GM18870 (cell line): ENCODE measurements at regions not wholly inside any gene's neighbourhood (a gene's known extent, or its start where the extent isn't known, plus 50 kb on each side); places are given as distances from the start of the nearest gene placed in this dataset.
"Not testable (repeated sequence)": the region's sequence is repeated elsewhere in the genome, so short reads cannot be mapped to it uniquely, and the experiment has no call there.

Source experiments
- ATAC-seq: cut with Tn5 transposase; IDR thresholded peaks from one replicate; pipeline ENCODE4 v1.9.1; 2021; ENCODE audit warnings: moderate library complexity; ENCODE audit not compliant: unreplicated experiment

GRCh38 chr3:95539950-95540483, 1274.4 kb upstream of the EPHA6 start:
- peak; percentile 50 for ATAC-seq

- ATAC-seq = no peak
Measured at GRCh38 chr3:95565502-95565901, 1248.9 kb upstream of the EPHA6 start.

GRCh38 chr3:95567346-95567745, 1247.0 kb upstream of the EPHA6 start:
- no peak for ATAC-seq

GRCh38 chr3:95586754-95587153, 1227.6 kb upstream of the EPHA6 start:
- ATAC-seq = no peak

DNA sequence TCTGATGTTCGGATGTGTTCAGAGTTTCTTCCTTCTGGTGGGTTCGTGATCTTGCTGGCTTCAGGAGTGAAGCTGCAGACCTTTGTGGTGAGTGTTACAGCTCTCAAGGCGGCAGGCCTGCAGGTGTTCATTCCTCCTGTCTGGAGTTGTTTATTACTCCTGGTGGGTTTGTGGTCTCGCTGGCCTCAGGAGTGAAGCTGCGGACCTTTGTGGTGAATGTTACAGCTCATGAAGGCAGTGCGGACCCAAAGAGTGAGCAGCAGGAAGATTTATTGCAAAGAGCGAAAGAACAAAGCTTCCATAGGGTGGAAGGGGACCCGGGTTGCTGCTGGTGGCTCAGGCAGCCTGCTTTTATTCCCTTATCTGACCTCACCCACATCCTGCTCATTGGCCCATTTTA, 1226.8 kb upstream of the EPHA6 start:
- not testable (repeated sequence) for ATAC-seq

DNA sequence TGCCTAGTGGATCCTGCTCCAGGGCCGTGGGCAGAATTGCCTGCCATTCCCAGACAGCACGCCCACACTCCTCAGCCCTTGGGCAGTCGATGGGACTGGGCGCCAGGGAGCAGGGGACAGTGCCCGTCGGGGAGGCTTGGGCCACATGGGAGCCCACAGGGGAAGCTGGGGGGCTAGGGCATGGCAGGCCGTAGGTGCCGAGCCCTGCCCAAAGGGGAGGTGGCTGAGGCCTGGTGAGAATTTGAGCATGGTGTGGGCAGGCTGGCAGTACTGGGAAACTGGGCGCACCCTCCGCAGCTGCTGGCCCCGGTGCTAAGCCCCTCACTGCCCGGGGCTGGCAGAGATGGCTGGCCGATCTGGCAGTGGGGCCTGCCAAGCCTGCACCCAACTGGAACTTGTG, 1225.9 kb upstream of the EPHA6 start:
- no peak for ATAC-seq

- no peak for ATAC-seq
Measured at GRCh38 chr3:95595416-95596075, 1218.8 kb upstream of the EPHA6 start.

DNA sequence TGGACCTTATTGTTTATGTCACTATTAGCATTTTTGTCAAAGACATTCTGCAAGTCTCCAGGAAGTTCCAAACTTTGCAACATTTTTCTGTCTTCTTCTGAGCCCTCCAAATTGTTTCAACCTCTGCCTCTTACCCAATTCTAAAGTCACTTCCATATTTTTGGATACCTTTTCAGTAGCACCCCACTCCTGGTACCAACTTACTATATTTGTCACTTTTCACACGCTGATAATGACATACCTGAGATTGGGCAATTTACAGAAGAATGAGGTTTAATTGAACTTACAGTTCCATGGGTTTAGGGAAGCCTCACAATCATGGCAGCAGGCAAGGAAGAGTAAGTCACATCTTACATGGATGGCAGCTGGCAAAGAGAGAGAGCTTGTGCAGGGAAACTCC, 1206.5 kb upstream of the EPHA6 start:
- ATAC-seq = no peak

DNA sequence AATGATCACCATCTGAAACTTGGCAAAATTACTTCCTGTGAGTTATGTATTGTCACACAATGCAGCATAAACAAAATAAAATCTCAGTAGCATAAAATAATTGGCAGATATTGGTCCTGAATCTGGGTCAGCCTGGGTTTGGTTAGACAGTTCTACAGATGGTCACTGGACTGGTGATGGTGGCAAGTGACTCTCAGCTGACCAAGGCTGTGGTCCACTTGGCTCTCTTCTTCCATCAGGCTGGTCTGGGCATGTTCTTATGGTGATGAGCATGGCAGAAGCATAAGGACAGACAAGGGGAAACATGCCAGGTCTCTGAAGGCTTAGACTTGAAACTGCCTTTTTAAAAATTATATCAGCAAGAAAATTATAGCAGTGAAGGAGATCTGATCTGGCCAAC, 1205.0 kb upstream of the EPHA6 start:
- ATAC-seq = no peak

DNA sequence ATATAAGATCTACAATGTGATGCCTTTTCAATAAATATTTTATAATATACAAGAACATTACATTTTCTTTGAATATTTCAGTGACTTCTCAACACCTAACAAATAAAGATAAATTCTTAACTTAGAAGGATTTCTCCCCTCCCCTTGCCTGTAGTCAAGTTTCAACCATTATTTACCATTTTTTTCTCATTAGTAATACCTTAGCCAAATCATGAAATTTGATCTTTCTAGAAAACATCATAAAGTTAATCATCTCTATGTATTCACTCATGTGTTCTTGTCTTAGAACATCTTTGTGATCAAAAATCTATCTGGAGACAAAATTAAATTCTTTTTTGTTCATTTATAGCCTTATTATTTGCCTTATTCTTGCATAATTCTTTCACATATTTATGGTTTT, 1201.8 kb upstream of the EPHA6 start:
- no peak for ATAC-seq

DNA sequence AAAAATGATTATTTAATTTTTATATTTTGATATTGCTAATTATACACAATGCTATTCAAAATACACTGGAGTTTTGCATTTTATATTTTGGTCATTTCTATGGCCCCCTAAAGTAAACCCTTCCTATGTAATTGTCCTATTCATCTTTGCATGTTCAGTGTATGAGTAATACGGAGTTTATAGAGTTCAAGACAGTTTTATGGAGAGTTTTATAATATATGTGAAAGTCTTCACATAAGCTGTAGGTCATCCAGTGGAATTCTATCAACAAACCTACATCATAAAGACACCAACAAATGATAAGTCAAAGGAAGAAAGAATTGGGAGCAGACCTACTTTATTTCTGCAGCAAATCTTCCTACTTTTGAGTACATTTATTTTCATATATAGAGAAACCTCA, 1200.4 kb upstream of the EPHA6 start:
- ATAC-seq = no peak

GRCh38 chr3:95615592-95616310, 1198.6 kb upstream of the EPHA6 start:
- no peak for ATAC-seq

DNA sequence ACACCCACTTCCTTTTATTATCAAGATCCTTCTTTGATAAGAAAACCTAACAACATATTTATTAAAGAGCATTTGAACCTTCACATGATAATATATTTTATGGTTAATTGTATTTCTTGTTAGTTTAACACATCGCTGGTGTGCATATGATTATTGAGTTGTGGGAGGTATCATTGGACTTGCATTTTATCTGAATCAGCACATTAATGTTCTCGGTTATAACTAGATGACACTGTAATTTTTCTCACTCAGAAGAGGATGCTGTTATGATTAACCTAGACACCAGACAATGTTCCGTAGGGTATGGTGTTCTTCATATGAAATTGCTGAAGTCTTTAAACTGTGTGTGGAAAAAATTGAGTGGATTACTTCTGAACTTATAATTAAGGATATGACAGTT, 1188.3 kb upstream of the EPHA6 start:
- no peak for ATAC-seq

DNA sequence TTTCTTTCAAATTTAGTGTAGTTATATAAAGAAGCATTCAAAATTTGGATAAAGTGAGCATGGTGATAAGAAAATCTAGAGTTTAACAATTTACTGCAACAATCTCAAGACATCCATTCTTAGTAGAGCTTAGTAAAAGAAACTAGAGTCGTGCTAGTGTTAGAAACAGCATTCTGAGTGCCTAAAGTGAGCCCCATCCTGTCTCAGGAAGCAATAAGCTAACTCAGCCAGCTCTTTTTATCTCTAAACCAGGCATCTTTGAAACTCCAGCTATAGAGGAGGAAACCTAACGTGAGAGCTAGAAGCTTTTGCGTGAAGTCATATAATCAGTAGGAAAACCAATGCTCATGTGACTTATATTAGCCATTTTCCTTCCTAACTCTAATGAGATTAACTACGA, 1187.1 kb upstream of the EPHA6 start:
- peak; percentile 20 for ATAC-seq

GRCh38 chr3:95627697-95628096, 1186.7 kb upstream of the EPHA6 start:
- peak; percentile 51 for ATAC-seq

- ATAC-seq = no peak
Measured at GRCh38 chr3:95629802-95630201, 1184.6 kb upstream of the EPHA6 start.

GRCh38 chr3:95645291-95645690, 1169.1 kb upstream of the EPHA6 start:
- ATAC-seq = no peak

DNA sequence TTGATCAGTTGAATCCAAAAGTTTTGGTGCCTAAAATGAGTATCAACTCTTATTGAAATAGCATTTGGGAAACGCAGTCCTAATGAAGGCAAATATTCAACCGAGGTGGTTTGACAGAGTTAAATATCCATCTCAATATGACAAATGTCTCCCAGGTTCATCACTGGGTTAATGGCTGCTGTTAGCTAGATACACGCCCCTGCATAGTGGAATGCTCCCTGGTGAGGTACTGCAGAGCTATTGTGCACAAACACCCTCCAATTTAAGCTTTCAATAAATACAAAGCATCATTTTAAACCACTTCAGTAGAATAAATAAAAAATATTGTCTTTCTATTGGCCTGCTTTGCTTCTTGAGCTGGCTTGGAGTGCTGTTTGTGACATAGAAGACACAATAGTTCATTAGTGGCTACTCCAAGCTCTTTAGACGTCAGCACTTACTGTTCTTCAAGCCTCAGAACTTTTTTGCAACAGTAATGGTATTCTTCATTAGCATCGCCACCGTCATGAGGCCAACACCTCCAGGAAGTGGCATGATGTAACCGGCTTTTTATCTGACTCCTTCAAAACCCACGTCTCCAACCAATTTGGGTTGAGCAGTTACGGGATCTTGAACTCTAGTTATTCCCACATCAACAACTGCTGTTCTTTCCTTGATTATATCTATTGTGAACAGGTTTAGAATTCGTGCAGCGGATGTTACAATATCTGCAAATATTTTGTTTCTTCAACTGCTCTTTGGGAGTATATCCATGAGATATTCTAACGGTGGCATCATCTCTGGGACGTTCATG, 1159.6 kb upstream of the EPHA6 start:
- ATAC-seq = no peak

DNA sequence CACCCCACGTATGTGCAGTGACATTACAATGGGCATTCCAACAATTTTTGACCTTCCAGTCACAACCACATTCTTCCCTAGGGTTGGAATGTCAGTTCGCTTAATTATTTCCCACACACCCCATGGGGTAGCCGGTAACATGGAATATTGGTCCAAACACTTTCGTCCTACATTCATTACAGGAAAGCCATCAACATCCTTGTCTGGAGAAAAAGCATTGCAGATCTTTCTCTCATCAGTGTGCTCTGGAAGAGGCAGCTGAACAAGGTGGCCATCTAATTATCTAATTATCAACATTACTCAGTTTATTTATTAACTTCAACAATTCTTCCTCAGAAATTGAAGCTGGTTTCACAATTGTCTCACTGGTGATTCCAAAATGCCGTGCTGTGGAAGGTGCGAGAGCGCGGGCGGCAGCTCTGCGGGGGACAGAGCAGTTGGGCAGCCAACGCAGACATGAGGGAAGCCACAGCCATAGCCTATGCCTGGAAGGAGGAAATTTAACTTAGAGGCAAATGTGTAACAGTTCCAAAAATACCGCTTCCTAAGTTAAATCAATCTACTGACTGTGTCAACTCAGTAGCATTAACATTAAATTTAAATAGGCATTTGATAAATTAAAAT, 1158.9 kb upstream of the EPHA6 start:
- ATAC-seq = no peak

GRCh38 chr3:95670765-95671164, 1143.6 kb upstream of the EPHA6 start:
- ATAC-seq = no peak

GRCh38 chr3:95673215-95673614, 1141.2 kb upstream of the EPHA6 start:
- no peak for ATAC-seq
